ENCODE measurements at regions not wholly inside any gene's neighbourhood (a gene's known extent, or its start where the extent isn't known, plus 50 kb on each side); places are given as distances from the start of the nearest gene placed in this dataset.
"Not testable (repeated sequence)": the region's sequence is repeated elsewhere in the genome, so short reads cannot be mapped to it uniquely, and the experiment has no call there.

DNA sequence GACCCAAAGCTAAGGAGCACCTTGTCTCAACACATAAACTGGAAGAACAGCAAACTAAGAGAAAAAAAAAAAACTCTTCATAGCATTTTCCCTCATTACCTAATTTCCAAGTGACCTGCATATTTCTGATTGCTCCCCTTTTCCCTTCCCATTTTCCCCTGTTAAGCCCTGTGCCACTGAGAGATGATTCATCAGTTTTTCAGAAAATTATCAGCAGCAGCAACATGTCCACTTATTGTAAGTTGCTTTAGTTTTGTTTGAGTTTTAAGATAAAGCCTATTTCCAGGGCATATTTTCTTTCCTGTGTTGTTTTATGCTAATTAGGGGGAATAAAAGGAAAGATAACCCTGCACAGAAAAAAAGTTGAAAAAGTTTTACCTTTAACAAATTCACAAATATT, 236.2 kb downstream of the LIPI start:
- TF ChIP-seq, protein P1, sequence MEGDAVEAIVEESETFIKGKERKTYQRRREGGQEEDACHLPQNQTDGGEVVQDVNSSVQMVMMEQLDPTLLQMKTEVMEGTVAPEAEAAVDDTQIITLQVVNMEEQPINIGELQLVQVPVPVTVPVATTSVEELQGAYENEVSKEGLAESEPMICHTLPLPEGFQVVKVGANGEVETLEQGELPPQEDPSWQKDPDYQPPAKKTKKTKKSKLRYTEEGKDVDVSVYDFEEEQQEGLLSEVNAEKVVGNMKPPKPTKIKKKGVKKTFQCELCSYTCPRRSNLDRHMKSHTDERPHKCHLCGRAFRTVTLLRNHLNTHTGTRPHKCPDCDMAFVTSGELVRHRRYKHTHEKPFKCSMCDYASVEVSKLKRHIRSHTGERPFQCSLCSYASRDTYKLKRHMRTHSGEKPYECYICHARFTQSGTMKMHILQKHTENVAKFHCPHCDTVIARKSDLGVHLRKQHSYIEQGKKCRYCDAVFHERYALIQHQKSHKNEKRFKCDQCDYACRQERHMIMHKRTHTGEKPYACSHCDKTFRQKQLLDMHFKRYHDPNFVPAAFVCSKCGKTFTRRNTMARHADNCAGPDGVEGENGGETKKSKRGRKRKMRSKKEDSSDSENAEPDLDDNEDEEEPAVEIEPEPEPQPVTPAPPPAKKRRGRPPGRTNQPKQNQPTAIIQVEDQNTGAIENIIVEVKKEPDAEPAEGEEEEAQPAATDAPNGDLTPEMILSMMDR (optimal IDR thresholded peaks at IDR 0.05 in 1 of 3, IDR thresholded peaks at IDR 0.05 in 1 of 3, conservative IDR thresholded peaks at IDR 0.05 in 1 of 3; ENCODE audit: extremely low read depth in 1 of 3, insufficient read depth in 2 of 3, low read length in 3 of 3): not testable (repeated sequence)
- TF ChIP-seq EZH2 (IDR thresholded peaks at IDR 0.05; ENCODE audit: low read length): not testable (repeated sequence)

All from keratinocyte (primary cell).